Neutrophil (primary cell): ENCODE measurements at regions not wholly inside any gene's neighbourhood (a gene's known extent, or its start where the extent isn't known, plus 50 kb on each side); places are given as distances from the start of the nearest gene placed in this dataset.

Source experiments
- H3K27ac ChIP-seq: fragments of 200-600 bp; sonication (generic); 2 replicates; pipeline ENCODE4 v1.5.1; 2016; ENCODE audit warnings: mild to moderate bottlenecking, moderate library complexity
- H3K27me3 ChIP-seq: fragments of 200-600 bp; sonication (generic); 2 replicates; pipeline ENCODE4 v1.6.0; 2016; ENCODE audit warnings: mild to moderate bottlenecking
- H3K36me3 ChIP-seq: fragments of 200-600 bp; sonication (generic); 2 replicates; pipeline ENCODE4 v1.5.1; 2017
- H3K4me1 ChIP-seq, 2 experiments: fragments of 200-600 bp in 1 of 2; sonication (generic) in 1 of 2; 1 replicate in 1 of 2; 2 replicates in 1 of 2; pipeline versions ENCODE4 v1.5.1 to v1.6.1; 2013 to 2016; ENCODE audit warnings: low read depth in 1 of 2, low read length in 1 of 2, mild to moderate bottlenecking in 1 of 2, moderate library complexity in 1 of 2; ENCODE audit not compliant: control insufficient read depth in 1 of 2, insufficient read depth in 1 of 2
- H3K4me3 ChIP-seq, 2 experiments: fragments of 200-600 bp in 1 of 2; sonication (generic) in 1 of 2; 1 replicate in 1 of 2; 2 replicates in 1 of 2; pipeline ENCODE4 v1.5.1; 2013 to 2016; ENCODE audit warnings: low read depth in 1 of 2, low read length in 1 of 2, mild to moderate bottlenecking in 1 of 2, moderate library complexity in 1 of 2
- H3K9me3 ChIP-seq: fragments of 200-600 bp; sonication (generic); 2 replicates; pipeline ENCODE4 v1.5.1; 2016
- CTCF ChIP-seq: fragments of 200-600 bp; sonication (generic); IDR thresholded peaks from 2 replicates; pipeline ENCODE4 v1.5.1; 2016; ENCODE audit warnings: antibody characterized with exemption

GRCh38 chr3:160174621-160175020 is 50.6 kb upstream of the C3orf80 start:
- Histone ChIP-seq H3K4me3 (no peak overlapping the region), H3K27me3 (no peaks in the 10 kb centered on the region), H3K27ac (no peak overlapping the region), H3K36me3 (no peaks in the 10 kb centered on the region), H3K9me3 (no peaks in the 10 kb centered on the region), H3K4me1 (no peaks in the 10 kb centered on the region)
- no peak for TF ChIP-seq CTCF
